ENCODE measurements at regions not wholly inside any gene's neighbourhood (a gene's known extent, or its start where the extent isn't known, plus 50 kb on each side); places are given as distances from the start of the nearest gene placed in this dataset.

DNA sequence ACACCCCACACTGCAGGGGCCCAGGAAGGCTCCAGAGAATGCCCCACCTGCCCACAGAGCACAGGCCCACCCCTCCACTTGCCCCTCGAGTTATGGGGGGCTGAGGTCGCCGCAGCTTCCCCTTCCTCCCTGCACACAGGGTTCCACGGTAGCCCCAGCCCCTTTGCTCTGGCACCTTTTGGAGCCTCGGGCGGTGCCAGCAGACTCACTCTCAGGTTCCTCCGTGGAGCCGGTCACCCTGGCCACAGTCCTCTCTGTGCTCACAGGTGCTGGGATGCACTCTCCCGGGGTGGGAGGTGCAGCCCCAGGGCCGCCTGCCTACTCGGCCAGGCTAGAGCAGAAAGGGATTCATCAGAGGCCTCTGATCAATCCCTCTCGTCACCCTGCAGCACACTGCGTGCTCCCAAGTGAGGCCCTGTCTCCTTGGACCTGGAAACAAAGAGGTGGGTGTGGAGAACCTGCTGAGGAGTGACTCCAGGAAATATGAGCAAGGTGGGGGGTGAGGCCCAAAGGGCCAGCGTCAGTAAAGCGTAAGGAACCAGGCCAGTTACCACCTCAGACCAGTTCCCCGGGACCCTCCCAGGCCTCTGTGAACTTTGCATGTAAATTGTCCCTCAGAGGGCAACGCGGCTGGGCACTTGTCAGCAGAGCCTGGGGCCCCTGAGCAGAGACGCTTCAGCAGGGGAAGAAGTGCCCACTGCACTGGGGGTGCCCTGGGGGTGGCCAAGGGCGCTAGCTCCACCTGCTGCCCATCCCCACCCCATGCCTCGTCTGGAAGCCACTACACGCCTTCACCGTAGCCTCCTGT lies 167.8 kb downstream of the OLFM1 start:
- peak; percentile 21 for DNase-seq

DNA sequence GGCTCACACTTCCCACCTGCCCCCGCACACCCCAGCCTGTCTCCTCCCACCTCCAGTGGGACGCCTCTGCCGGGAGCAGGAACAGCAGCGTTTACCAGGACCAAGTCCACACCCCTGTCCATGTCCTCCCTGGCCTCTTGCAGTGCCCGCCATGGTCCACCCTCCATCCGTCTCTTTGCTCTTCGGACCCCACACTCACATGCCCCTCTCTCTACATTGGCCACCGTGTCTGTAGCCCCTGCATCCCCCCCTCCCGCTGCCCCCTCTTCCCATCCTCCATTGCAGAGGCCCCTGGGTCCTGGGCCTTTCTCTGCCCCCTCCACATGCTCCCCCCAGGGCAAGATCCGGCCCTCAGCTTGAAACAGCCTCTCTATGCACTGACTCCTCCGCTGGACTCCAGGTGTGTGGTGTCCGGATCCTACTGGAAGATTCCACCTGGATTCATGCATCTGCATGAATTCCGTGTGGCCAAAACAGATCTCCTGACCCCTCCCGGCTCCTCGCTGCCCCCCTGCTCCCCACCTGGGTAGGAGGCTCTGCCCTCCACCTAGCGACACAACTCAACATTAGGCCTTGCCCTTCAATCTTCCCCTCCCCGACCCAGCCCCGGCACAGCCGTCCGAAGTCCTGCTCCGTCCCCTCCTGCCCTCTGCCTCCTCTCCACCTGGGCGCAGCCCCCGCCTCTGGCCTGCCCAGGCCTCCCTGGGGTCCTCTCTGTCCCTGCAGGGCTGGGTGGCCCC lies 168.5 kb downstream of the OLFM1 start:
- DNase-seq, result no peak

DNA sequence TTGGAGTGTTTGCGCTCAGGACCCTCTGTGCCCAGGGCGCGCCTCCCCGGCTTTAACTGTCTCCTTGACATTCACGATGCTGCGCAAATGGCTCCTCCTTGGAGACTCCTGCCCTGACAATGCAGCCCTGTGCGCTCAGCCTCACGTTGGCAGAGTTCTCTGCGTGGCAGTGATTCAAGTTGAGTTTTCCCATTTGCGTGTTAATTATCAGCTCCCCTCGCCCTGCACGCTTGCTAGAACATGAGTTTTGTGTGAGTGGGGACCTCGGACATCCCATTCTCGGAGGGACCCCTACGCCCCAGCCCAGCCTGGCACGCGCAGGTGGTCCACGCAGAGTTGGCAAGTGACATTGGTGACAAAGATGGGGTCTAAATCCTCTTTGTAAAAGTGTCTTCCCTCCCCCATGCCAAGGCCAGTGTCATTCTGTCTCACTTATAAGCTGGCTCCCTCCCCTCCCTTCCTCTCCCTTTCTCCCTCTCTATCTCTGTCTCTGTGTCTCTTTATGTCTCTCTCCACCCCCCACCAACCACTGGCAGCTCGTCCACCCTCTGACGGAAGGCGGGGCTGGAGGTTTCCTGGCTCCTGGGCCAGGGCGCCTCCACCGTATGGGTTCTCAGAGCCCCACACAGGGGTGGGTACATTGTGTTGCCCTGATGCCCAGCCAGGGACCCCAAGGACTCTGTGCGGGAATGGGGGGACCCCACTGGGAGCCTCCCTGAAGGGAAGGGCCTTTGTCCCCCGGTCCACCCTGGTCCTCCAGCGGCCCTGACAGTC lies 169.3 kb downstream of the OLFM1 start:
- no peak for DNase-seq

DNA sequence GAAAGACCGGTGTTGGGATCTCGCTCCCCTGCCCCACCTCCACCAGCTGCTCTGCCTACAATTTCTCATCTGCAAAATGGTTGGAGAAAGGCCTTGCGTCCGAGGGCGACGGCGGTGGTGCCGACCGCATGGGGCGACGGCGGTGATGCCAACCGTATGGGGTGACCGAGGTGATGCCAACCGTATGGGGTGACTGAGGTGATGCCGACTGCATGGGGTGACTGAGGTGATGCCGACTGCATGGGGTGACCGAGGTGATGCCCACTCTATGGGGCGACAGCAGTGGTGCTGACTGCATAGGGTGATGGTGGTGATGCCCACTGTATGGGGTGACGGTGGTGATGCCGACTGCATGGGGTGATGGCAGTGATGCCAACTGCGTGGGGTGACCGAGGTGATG lies 171.0 kb downstream of the OLFM1 start:
- no peak for DNase-seq

DNA sequence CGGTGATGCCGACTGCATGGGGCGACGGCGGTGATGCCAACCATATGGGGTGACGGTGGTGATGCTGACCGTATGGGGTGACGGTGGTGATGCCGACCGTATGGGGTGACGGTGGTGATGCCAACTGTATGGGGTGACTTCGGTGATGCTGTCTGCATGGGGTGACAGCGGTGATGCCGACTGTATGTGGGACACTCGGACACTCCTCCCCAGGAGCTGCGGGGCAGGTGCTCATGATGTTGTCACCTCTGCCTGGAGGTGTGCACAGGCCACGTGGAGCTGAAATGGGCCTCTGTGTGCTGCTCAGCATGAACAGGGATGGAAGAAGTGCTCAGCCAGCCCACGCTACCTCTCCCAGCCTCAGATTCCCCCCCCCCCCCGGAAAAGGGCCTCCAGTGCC lies 171.8 kb downstream of the OLFM1 start:
- DNase-seq, result no peak

DNA sequence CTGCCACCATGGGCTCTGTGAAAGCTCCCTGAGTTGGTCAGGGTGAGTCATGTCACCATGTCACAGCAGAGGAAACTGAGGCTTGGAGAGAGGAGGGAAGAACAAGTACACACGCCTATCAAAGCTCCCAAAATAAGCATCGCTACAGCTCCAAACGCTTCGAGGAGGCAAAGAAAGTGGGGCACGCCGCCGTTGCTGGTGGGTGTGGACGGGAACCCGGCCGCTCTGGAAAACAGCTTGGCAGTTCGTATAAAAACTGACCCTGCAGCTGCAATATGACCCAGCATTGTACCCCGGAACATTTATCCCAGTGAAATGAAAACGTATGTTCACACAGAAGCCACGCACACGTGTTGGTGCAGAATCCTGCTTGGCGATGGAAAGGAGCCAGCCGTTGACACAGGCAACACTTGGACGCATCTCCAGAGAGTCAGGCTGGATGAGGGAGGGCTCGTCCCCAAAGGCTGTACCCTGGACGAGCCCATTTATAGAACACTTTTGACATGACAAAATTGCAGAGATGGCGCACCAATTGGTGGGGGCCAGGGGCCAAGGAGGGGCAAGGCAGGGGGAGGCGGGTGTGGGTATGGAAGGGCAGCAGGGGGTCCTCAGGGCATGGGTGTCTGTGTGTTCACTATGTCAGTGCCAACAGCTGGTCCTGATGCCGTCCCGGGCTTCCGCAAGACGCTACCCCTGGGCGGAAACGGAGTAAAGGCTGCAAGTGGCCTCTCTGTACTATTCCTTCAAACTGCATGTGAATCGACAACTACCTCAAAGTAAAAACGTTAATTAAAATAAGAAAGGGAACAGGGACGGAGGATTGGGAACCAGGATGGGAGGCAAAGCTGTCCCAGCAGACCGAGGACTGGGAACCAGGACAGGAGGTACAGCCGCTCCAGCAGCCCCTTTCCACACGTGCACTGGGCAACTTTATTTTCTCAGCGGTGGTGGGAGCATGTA lies 173.0 kb downstream of the OLFM1 start:
- DNase-seq, result no peak

DNA sequence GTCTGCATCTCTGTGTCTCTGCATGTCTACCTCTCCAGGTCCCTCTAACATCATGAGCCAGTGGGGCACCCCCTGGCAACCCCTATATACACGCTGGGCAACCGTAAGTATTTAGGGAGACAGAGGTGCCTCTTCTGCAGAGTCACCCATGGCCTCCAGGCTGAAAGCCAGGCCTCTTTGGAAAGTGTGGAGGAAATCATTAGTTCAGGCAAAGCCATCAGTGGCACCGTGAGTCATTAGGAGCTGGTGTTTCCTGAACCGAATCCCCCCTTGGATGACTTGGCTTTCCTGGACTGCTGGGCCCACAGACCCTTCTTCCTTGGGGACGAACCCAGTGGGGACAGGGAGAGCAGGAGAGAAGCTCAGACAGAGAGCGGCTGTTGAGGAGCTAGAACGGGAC lies 174.8 kb downstream of the OLFM1 start:
- no peak for DNase-seq

DNA sequence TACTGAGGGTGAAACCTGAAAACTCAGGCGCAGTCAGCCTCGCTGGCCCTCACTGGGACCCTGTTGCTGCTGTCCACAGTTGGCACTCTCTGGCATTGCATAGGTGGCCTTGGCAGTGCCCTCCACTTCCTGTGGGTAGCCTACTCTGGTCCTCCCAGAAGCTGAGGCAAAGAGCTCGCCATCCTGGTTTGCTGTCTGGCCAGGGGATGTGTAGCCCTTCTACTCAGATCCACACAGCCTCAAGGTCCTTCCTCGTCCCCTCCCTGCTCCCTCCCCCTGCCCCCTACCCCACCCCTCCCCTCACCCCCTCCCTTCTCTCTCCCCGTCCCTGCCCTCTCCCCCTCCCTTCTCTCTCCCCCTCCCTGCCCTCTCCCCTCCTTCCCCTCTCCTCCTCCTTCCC lies 176.0 kb downstream of the OLFM1 start:
- no peak for DNase-seq

DNA sequence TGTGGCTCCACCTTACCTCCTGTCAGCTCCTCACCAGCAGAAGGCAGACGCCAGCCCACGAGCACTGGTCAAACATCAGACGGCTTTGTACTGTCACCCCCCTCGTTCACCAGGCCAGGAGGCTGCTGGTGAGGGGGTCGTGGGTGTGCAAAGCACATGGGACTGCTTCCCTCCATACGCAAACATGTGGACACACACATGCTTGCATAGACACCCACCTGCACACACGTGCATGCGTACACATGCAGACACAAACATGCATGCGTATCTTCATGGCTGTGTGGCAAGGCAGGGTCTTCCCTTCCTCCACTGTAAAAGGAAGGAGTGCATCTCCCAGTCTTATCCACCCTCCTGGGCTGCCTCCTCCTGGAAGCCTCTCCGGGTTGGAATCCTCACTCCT lies 178.5 kb downstream of the OLFM1 start:
- no peak for DNase-seq

DNA sequence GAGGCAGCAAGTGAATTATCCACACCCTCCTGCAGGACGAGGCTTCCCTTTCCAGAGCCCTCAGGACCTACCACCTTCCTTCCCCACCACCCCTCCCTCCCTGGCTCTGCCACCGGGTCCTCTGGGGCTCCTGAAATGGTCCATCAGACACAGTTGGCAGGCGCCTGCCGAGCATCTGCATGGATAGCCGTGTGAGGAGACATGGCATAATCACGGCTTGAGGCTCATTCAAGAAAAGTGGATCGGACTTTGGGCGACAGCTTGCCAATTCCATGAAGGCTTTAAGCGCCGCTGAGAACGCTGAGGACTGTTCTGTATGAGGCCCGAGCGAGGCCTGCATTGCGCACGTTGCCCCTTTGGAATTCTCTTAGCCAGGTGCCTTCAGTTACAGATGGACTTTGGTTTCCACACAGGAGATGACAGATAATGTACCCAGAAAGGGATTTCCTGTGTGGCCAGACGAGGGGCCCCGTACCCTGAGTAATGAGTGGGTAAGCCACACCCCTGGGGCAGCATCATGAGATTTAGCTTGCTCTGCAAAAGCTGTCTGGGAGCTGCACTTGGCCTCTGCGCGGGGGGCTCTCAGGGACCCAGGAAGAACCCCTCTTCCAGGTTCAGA lies 179.8 kb downstream of the OLFM1 start:
- peak; percentile 28 for DNase-seq

DNA sequence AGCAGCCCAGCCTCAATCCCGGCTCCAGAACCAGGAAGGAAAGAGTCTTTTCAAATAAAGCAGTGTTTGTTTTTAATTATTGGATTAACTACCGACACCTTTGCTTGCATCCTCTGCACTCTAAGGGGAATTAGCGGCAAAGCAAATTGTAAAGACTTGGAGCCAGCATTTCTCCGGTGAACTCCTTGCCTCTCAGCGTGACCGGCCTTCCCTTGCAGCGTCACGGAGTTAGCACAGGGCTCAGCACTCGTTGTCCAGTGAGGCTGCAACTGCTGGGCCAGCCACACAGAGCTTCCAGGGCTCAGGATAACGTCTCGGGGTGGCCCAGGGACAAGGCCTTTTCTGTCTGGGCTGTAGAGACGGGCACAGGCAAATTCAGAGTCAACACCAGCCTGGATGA lies 180.6 kb downstream of the OLFM1 start:
- peak; percentile 36 for DNase-seq

DNA sequence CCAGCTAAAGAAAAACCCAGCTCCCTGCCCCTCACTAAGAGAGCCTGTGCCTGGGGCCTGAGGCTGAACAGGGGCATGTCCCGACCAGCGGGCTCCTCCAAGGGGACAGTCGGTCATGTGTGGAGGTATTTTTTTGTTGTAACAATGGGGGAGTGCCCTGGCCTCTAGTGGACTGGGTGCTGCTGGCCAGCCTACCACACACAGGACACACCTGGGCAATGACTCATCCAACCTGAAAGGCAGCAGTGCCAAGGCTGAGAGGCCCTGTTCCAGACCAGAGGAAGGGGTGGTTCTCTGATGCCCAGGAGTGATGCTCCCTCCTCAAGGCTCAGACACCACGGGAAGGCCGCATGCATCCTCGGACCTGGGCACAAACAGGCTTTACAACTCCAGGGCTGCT lies 181.5 kb downstream of the OLFM1 start:
- no peak for DNase-seq

DNA sequence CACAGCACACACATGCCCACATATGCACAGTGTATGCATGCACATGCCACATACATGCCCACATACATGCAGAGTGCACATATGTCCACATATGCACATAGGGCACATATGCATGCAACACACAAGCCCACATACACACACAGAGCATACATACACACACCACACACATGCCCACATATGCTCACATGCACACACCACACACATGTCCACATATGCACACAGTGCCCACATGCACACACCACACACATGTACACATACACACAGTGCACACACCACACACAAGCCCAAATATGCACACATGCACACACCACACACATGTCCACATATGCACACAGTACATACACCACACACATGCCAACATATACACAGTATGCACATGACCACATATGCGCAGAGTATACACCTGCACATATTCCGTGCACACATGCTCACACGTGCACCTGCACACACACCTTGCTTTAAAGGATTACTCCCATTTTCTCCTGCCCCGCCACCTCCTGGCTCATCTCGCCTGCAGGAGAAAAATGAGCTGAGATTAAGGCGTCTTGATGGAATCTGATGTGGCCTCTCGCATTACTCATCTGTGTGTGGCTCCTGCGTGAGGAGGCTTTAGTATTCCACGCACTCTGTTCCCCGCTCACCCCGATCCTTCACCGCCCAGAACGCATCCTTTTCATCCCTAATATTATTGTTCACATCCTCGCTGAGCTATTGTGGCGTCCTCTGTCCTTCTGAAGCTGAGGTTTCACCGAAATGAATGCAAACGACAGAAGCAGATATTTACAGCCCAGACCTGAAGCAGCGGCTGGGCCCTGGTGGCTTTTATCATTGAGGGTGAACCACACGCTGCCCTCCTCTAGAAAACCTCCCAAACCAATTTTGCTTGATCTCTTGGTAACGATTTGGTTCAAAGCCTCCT lies 182.7 kb downstream of the OLFM1 start:
- DNase-seq, result peak; percentile 20

DNA sequence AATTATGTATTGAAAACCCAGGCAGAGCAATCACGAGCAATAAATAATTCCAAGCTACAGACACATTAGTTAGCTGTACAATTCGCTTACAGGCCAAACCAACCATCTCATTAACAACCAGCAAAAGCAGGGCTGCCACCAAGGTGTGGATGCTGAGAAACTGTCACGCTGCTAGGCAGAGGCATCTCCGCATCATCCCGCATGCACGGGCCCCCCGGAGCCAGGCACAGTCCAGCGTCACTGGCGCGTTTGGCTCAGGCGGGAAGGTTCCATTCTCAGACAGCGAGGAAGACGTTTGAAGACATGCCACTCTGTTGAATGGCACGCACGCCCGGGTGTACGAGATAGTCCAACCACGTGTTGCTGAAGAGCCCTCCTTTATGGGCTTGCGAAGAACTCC lies 184.0 kb downstream of the OLFM1 start:
- no peak for DNase-seq

DNA sequence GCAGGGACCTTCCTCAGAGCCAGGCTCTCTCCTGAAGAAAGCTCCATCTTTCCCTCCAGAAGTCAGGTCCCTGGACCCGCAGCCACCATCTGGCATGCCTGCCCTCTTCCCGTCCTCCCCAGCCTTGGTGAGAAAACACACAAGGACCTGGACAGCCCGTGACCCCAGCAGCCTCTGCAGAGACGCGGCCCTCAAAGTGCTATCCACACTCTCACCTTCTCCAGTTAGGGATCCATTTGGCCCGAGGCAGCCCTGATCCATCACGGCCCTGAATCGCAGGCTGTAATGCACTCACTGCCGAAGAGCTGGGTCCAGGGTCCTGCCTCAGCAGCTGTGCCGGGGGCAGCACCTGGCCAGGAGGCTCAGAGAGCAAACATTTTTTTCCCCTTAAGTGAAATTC lies 185.1 kb downstream of the OLFM1 start:
- DNase-seq, result no peak

DNA sequence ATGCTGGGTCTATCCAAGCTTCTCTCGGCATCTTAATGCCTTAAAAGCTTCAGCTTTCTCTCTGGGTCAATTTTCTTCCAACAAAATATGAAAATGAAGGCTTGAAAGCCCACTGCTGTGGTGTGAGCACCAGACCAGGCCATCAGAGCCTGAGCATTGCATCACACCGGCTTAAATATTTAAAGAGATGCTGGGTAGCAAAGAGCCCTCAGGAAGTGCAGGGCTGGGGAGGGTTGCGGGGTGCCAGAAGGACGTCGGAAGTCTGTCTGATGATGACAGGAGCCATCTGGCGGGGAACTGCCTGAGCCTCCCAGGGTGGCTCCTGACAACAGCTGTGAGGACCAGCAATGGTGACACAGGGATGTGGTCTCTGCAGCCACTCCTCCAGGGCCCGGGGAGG lies 185.5 kb downstream of the OLFM1 start:
- peak; percentile 89 for DNase-seq

DNA sequence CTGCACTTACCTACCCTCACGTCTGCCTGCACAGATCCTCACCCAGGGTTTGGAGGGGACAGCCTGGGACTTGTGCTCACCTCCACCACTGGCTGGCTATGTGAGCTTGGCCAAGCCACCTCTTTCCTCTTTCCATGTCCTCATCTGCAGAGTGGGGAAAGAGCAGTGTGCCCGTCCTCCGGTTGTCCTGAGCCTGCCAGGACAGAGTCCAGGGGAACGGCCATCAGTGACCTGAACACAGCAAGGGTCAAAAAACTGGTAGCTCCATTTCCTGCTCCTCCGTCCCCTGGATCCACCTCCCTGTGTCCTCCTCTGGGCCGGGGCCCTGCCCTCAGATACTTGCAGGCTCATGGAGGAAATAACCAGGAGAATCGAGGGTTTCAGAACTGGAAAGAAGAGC lies 187.7 kb downstream of the OLFM1 start:
- DNase-seq, result no peak

DNA sequence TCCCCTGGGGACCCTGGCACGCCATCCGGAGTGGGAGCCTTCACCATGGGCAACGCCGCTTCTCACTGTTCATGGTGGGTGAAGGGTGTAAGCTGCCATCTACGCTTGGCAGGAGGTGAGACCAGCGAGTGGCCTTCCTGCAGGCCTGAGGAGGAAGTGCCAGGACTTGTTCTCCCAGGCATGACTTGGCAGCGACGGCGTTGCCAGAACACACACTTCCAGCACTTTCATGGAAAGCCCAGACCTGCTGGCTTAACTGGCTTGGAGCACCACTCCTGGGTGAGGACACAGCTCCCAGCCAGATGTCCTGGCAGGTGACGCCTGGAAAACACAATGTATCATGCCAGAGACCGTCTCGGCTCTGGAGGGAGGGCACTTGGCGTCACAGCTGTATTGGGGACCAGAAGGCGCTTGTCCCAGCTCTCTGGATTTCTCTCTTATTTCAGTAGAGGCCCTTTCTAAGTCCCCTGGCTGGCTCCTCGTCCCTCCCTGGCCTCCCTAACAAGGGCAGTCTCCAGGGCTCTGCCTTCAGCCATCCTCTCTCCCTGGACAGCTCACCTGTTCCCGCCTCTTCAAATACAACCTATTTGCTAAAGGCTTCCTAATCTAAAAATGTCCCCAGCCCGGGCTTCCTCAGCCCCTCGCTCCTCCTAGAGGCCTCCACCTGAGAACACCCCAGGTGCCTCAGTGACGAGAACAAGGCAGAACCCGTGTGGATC lies 188.3 kb downstream of the OLFM1 start:
- no peak for DNase-seq

DNA sequence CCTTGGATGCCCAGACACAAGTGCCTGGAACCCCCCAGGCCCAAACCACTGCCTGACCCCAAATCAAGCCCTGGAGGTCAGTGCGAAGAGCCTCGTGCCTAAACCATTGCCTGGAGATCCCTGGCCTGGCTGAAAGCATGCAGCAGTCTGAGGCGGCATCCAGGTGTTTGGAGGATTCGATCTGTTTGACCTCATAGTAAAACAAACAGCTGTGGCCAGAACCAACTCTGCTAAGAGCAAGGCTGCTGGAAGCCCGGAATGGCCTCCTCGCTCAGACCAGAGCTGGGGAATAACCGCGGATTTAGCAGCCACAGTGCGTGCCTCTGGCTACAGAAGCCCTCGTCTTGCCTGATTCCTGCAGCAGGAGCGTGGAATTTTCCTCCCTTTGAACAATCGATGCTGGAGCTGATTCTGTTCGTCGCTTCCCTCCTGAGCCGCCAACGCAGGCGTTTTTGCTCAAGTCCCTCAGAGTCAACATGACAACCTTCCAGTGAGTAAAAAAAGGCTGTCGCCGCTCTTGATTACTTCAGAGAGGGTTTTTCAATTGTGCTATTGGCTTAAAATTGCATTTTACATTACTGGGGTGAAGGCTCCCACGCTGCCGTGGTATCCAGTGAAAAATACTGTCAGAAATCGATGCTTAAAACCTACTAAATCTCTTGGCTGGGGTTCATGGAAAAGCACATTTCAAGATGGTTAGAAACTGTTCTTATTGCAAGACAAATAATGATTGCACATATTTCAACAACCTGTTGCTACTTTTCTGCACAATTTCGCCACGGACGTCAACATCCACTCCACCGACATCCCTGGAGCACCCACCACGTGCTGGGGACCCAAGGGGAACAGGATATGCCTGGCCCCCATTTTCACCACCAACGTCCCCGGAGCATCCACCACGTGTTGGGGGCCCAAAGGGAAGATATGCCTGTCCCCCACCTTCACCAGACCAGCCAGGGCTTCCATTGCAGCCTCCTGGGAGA lies 190.0 kb downstream of the OLFM1 start:
- DNase-seq, result no peak

All from NCI-H82 (cell line).